ENCODE measurements at regions not wholly inside any gene's neighbourhood (a gene's known extent, or its start where the extent isn't known, plus 50 kb on each side); places are given as distances from the start of the nearest gene placed in this dataset.

DNA sequence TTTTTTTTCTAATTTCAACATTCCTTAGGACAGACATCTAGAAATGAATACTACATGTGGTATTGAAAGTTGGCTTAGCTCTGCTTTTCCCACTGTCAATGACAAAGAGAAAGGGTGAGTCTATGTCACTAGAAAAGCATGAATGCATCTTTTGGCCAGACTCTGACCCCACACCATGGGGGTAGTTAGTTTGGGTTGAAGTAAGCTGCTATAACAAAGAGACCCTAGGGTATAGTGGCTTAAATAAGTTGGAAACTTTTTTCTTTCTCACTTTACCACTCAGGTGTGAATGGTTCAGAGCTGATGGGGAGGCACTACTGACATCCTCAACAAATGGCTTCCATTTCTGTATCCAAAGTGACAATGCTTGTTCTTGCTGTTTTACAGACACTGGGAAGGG lies 161.5 kb downstream of the DLEU7 start:
- no peak for DNase-seq (ENCODE audit: low read depth in 2 of 2)

DNA sequence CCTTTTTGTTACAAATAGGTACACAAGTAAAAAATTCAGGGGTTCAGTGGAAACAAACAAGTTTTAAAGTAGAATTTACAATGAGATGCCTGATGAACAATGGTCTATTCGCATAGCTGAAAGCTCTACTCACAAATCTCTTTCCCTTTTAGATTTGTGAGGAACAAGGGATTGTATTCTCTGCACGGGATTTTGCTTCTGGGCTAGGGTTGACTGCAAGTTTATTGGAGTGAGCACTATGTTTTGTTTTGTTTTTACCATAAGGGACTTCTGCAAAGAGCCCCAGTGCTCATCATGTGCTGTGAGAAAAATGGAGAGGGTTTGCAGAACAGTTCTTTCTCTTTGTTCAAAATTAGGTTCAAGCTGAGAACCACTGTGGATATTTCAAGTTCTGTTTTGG lies 160.5 kb downstream of the DLEU7 start:
- DNase-seq (ENCODE audit: low read depth in 2 of 2) = no peak

GRCh38 chr13:50684366-50684765 lies 159.1 kb downstream of the DLEU7 start:
- no peak for DNase-seq (ENCODE audit: low read depth in 2 of 2)

DNA sequence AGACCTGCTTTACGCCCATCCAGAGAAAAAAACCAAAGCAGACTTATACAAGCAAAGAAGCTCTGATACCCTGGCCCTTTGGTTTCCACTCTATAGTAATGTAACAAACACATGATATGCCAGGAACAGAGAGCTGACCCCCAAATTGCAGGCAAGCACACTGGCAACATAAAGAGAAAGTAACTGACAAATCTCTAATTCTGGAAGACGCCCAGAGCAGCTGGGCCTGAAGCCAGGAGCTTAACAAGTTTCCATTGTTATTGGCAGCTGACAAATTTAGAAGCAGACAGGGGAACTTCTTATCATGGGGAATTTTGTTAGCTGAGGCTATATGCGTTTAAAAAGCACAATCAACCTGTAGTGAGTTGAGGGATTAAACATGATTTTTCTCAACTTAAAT lies 158.0 kb downstream of the DLEU7 start:
- no peak for DNase-seq (ENCODE audit: low read depth in 2 of 2)

- no peak for DNase-seq (ENCODE audit: low read depth in 2 of 2)
Measured at GRCh38 chr13:50685956-50686355, 157.5 kb downstream of the DLEU7 start.

DNA sequence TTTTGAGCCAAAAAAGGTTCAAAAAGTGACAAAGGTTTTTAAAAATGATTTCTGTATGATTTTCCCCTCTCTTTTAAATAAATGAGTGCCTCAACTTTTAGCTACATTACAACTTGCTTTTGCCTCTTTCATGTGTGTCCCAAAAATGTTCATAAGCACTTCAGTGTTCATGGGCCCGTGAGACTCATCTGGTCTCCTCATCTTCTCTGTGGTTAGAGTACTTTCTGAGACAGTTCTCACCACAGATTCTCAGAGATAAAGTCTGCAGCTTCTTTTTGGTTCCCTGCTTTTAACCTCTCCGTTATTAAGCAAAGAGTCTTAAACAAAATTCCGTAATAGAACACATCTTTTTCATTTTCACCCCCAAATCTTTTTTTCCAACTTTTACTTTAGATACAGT lies 156.9 kb downstream of the DLEU7 start:
- DNase-seq (ENCODE audit: low read depth in 2 of 2) = no peak

DNA sequence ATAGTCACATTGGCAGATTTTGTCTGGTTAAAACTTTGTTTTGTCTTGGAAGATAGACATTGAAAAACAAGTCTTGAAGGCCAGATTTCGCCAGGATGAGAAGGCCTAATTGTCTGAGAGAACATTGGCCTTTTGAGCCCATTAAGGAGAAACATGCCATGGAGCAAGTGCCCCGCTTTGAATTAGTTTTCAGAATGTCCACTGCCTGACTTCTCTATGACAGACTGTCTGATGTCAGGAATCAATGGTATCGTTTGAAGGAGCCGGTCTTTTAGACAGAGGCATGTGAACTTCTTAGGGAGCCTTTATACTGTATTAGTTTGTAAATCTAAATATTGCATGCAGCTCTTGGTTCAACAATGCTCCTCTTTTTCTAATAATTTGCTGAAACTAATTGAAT lies 155.9 kb downstream of the DLEU7 start:
- DNase-seq (ENCODE audit: low read depth in 2 of 2) = no peak

GRCh38 chr13:50690006-50690405 lies 153.5 kb downstream of the DLEU7 start:
- DNase-seq (ENCODE audit: low read depth in 2 of 2) = no peak

GRCh38 chr13:50691176-50691680 lies 152.3 kb downstream of the DLEU7 start:
- DNase-seq (ENCODE audit: low read depth in 2 of 2) = no peak

- DNase-seq (ENCODE audit: low read depth in 2 of 2) = no peak
Measured at GRCh38 chr13:50691681-50692263, 151.7 kb downstream of the DLEU7 start.

- DNase-seq (ENCODE audit: low read depth in 2 of 2) = no peak
Measured at GRCh38 chr13:50692396-50692915, 151.0 kb downstream of the DLEU7 start.

- DNase-seq (ENCODE audit: low read depth in 2 of 2) = no peak
Measured at GRCh38 chr13:50693727-50694126, 149.8 kb downstream of the DLEU7 start.

- no peak for DNase-seq (ENCODE audit: low read depth in 2 of 2)
Measured at GRCh38 chr13:50697746-50698539, 145.5 kb downstream of the DLEU7 start.

DNA sequence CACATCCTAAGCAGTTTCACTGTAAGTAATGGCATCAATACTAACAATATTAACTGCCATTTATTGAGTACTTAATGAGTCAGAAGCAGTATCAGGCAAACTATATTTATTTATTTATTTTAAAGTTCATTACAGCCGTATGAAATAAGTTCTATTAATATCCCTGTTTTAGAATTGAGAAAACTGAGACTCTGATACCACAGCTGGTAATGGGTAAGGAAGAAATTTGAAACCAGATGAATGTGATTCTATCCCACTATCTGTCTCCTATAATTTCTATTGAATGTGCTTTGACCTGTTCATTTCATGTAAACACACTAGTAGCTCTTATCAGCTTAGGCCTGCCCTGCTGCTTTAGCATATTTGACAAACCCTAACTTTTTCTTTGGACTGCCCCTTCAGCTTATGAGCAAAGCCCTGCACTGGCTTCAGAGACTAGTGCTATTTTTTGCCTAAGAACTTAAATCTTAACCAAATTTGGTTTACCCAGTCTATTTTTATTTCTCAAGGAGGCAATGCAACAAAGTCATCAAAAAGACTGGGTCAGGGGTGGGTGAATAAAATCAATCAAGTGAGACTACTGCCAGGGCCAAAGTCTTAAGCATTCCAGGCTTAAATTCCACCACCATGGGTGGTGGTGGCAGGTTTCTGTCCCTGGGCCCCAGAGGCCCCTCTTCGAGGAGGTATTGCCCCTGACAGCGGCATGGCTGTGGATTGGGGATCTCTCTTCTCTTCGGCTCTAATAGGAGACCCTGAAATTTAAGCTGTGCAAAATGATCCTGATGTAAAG lies 143.4 kb downstream of the DLEU7 start:
- no peak for DNase-seq (ENCODE audit: low read depth in 2 of 2)

- no peak for DNase-seq (ENCODE audit: low read depth in 2 of 2)
Measured at GRCh38 chr13:50700664-50701305, 142.7 kb downstream of the DLEU7 start.

- DNase-seq (ENCODE audit: low read depth in 2 of 2) = no peak
Measured at GRCh38 chr13:50701469-50701868, 142.0 kb downstream of the DLEU7 start.

- DNase-seq (ENCODE audit: low read depth in 2 of 2) = no peak
Measured at GRCh38 chr13:50706505-50706904, 137.0 kb downstream of the DLEU7 start.

GRCh38 chr13:50707628-50708027 lies 135.9 kb downstream of the DLEU7 start:
- no peak for DNase-seq (ENCODE audit: low read depth in 2 of 2)

- no peak for DNase-seq (ENCODE audit: low read depth in 2 of 2)
Measured at GRCh38 chr13:50708461-50708860, 135.0 kb downstream of the DLEU7 start.

- no peak for DNase-seq (ENCODE audit: low read depth in 2 of 2)
Measured at GRCh38 chr13:50709058-50709457, 134.4 kb downstream of the DLEU7 start.

DNA sequence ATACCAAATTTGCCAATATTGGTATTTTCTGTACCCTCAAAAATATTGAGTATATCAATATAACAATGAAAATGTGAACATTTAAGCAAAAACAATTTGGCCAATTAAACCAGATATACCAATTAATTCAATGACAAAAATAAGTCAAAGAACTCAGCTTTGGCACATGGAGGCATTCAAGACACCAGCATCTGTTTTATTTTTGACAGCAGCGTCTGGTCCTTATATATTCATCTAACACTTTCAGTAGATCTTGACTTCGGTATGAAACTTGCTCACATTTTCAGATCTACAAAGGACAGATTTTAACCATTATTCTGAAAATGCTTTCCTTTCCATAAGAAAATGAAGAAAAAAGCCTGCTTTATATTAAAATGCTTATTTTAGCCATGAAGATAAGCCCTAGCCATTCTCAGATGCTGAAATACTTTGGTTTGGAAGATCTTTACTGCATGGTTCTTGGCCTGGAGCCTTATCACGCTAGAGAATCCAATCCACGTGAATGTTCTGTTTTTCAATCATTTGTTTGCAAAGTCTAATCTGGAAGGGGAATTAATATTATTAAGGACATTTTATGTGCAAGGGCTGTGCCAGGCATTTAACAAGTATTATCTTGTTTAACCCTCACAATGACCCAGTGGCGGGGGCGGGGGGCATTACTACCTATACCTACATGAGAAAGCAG lies 132.2 kb downstream of the DLEU7 start:
- no peak for DNase-seq (ENCODE audit: low read depth in 2 of 2)
